KG1 (cell line): ENCODE measurements at regions not wholly inside any gene's neighbourhood (a gene's known extent, or its start where the extent isn't known, plus 50 kb on each side); places are given as distances from the start of the nearest gene placed in this dataset.
"Not testable (repeated sequence)": the region's sequence is repeated elsewhere in the genome, so short reads cannot be mapped to it uniquely, and the experiment has no call there.

Experiments used
- DNase-seq: peaks from one replicate; lab custom pipeline; 2025; lab: John Stamatoyannopoulos, UW

DNA sequence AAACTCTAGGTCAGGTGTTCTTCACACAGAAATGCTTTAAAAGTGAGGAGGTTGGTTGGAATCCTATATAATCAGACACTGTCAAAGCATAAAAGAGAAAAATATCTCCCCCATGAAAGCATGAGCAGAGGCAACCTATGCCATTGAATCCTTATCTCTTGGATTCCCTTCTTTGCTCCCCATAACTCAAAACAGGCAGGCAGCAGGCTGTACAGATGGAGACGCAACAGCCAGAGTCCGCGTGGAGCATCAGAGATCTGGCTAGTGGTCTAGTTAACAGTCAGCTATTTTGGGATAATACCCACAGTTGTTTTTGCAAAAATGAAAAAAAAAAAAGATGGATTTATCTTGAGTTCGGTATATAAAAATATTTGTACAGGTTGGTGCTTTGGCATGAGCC lies 490.0 kb upstream of the TENM3 start:
- no peak for DNase-seq

GRCh38 chr4:181755846-181756245 lies 487.4 kb upstream of the TENM3 start:
- no peak for DNase-seq

GRCh38 chr4:181756451-181757095 lies 486.6 kb upstream of the TENM3 start:
- DNase-seq, result no peak

DNA sequence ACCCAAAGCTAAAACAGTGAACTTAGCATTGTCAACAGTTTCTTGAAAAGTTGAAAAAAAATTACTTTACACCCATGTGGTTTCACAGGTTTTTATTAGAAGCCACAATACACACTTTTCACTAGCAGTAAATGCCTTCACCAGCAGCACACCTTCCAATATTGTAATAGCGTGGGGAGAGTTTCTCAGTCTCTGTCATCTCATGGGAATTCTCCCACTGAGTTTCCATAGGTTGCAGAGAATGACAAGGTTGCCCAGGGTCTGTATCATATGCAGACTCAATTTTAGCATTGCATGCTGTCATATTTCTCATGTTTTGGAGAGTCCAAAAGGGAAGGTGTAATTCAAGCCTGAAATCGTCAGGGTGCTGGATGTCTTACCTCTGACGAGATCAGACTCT lies 486.1 kb upstream of the TENM3 start:
- no peak for DNase-seq

DNA sequence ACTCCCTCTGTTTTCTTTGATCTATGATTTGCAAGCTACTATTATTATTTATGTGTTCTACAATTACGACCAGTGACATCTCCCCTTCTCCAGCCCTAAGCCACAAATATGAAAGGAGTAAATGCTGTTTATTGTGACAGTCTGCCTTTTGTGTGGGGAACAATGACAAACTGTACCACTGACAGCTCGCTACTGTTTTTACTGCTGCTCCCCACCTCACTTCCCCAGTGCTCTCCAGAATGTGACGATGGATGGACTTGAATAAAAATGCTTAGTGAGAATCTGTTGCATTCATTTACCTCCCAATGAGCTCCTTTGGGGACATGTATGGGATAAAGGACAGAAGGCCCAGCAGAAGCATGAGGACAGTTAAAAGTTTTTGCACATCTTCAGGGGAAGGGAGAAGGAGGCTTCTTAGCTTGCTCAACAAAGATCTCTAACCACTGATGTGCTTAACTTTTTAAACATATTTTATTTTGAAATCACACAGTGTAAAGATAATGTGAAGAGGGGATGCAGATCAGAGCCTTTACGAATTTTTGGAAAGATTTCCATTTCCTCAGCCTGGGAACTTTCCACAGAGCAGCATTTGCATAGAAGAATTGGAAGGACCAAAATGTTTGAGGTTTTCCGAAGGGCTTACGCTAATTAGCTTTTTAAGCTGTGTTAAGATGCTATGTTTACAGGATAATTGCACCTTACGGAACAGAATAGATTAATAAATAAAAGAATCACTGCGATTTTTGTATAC lies 485.1 kb upstream of the TENM3 start:
- no peak for DNase-seq

GRCh38 chr4:181760560-181760959 lies 482.6 kb upstream of the TENM3 start:
- DNase-seq, result no peak

GRCh38 chr4:181761156-181761555 lies 482.0 kb upstream of the TENM3 start:
- no peak for DNase-seq

GRCh38 chr4:181766061-181766548 lies 477.1 kb upstream of the TENM3 start:
- DNase-seq, result no peak

GRCh38 chr4:181770971-181771370 lies 472.2 kb upstream of the TENM3 start:
- no peak for DNase-seq

DNA sequence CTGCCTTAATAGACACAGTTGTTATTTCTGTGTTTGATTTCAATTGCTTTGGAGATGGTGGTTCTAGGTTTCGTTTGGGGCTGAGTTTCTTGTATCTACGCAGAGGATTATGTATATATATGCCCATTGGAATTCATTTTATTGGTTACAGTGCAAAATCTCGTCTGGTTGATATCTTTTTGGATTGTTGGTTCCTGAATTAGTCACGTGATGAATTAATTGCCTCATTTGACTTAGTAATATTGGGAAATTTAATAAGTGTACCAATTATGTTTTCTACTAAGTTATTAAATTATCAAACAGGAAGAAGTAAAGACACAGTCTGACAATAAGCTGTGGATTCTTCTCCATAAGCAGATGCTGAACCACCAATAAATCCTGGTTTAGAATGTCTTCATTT lies 467.9 kb upstream of the TENM3 start:
- no peak for DNase-seq

DNA sequence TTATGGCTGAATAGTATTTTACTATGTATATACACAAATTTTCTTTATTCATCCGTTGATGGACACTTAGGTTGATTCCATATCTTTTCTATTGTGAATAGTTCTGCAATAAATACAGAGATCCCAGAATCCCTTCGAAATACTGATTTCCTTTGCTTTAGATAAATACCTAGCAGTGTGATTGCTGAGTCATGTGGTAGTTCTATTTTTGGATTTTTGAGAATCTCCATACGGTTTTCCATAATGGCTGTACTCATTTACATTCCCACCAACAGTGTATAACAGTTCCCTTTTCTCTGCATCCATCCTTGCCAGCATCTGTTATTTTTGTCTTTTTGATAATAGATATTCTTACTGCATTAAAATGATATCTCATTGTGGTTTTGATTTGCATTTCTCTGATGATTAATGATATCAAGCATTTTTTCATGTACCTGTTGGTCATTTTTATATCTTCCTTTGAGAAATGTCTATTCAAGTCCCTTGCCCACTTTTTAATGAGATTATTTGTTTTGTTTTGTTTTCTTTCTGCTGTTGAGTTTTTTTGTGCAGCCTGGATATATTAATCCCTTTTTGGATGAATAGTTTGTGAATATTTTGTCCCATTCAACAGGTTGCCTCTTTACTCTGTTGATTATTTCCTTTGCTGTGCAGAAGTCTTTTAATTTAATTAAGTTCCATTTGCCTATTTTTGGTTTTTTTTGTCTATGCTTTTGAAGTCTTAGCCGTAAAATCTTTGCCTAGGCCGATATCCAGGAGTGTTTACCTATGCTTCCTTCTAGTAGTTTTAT lies 466.7 kb upstream of the TENM3 start:
- DNase-seq, result no peak

DNA sequence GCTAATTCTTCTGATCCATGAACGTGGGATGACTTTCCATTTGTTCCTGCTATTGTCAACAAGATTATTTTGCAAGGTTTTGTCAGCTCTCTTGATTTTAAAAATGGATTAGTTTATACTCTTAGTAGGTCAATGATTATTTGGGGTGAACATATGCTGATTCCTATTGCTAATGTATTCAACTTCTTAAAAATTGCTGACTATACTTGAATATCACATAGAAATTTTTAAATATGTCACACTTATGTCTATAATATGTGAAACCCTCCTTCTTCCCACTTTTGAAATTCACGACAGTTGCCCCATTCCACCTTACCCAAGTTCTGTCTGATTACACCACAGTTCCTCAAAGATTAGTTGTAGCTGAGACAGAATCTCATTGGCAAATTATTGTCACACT lies 465.7 kb upstream of the TENM3 start:
- no peak for DNase-seq

DNA sequence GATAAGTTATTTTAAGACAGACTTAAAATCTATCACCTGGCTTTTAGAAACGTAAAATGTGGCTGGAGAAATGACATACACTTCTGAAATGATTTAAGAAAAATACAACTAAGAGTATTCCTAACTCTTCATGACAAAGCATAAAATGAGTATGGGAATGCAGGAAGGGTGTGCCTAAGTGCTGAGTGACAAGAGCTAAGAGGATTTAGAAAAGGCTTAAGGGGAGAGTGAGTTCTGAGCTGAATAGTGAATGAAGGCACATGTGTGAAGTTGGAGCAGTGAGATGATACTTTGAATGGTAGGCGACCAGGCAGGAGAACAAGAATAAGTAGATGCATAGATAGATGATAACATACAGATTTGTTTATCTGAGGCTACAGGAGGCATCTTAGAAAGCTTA lies 458.3 kb upstream of the TENM3 start:
- DNase-seq, result no peak

GRCh38 chr4:181792641-181793040 lies 450.6 kb upstream of the TENM3 start:
- DNase-seq, result no peak

DNA sequence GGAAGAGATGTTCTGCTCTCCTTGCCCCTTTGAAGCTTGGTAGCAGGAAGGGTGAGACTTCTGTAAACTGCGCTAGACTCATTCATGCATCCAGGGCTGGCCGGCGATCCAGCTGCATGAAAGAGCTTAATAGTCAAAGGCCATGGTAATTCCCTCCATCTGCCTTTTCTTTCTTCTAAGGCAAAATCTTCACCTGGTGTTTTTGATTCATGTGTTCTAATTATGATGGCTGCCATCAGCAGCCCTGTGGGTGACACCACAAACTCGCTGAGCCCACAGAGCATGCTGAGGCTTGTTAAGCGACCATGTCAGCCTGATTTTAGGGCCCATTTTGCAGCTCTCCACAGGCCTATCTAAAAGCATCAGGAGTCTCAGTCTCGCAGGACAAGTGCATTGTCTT lies 450.1 kb upstream of the TENM3 start:
- no peak for DNase-seq

DNA sequence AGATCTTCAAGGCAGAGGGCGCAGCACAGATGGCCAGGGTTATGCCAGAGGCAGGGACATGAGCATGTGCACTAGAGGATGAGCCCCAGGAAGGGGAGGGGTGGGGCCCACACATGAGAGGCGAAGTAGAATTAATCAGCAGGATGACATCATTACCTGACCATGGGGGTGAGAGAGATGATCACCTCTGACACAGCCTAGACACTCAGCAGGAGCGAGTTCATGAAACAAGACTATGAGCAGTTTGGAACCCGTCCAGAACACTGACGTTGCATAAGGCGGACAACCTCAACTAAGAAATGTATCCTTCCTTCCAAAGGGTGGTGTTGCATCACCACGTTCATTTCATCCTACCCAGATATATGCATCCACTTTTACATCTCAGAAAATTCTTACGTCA lies 446.7 kb upstream of the TENM3 start:
- no peak for DNase-seq

DNA sequence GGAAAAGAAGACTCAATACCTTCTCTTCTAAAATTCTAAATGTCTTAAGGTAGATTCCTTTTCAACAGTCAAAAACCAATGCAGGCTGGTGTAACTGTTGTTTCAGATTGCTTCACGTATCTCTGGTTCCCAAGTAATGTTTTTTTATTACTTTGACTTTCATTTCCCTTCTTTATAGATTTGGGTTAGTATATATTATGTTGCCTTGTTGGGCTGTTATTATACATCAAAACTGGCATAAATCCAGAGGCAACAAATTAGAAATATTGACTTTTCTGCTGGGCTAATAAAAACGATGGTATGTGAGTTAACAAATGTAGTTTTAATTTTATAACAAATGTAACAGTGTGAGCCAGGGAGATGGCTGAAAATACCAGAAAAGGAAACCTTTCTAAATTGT lies 444.7 kb upstream of the TENM3 start:
- DNase-seq, result no peak

- no peak for DNase-seq
Observed at GRCh38 chr4:181799561-181800069, 443.6 kb upstream of the TENM3 start.

DNA sequence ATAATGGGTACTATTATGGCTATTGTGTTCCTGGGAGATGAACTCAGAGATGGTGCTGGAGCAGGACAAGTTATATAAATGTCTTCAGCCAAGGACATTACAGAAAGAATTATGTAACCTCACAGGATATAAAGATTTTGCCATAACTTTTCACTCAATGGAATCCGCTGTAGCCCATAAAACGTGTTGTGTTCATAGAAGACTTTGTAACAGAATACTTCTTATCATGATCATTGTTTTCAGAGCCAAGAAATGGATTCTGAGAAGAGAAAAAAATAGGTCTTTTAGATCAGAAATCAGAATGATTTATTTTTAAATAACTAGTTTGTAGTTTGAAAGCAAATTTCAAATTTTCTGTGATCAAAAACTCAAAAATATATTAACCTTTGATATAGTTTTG lies 441.0 kb upstream of the TENM3 start:
- DNase-seq, result no peak

DNA sequence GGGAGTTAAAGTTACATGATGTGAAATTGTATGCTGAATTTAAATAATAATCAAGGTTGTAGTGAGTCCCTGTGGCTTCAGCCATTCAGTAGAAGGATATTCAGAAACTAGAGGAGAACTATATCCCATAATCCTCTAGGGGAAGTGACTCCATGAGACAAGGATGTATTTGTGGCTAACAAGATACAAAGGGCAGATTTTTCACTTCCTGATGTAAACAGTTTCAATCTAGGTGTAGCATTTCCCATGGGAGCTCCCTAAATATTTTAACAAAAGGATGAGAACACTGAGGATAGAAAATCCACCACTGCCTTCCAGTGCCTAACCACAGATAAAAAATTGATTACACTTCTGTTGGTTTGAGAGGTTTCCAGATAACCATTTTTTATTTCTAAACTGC lies 435.4 kb upstream of the TENM3 start:
- DNase-seq, result no peak

- no peak for DNase-seq
Observed at GRCh38 chr4:181810711-181811110, 432.5 kb upstream of the TENM3 start.

DNA sequence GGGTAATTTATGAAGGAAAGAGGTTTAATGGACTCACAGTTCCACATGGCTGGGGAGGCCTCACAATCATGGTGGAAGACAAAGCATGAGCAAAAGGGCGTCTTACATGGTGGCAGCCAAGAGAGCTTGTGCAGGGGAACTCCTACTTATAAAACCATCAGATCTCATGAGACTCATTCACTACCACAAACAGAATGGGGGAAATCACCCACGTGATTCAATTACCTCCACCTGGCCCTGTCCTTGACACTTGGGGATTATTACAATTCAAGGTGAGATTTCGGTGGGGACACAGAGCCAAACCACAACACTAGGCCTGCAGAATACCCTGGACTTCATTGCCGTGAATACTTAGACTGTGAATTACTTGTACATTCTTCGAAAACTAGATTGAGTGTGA lies 431.7 kb upstream of the TENM3 start:
- not testable (repeated sequence) for DNase-seq

GRCh38 chr4:181819946-181820345 lies 423.3 kb upstream of the TENM3 start:
- no peak for DNase-seq
